ENCODE measurements at regions not wholly inside any gene's neighbourhood (a gene's known extent, or its start where the extent isn't known, plus 50 kb on each side); places are given as distances from the start of the nearest gene placed in this dataset.

DNA sequence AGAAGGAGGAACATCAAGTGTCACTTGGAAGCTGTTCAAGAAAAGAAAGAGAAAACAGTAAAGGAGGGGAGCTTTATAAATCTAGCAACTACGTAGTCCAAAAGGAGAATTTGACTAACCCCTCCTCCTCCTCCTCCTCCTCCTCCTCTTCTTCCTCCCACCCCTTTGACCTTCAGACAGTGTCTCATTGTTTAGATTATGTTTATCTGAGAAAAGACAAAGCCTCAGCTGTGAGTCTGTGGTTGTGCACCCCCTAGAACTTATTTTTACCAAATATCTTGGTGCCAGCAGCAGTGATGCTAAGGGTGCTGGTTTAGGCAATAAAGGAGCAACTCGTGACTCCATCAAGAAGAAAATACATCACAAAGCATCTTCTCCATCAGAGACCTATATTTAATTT is 68.9 kb upstream of the BMP2K start:
- TF ChIP-seq, protein P1, sequence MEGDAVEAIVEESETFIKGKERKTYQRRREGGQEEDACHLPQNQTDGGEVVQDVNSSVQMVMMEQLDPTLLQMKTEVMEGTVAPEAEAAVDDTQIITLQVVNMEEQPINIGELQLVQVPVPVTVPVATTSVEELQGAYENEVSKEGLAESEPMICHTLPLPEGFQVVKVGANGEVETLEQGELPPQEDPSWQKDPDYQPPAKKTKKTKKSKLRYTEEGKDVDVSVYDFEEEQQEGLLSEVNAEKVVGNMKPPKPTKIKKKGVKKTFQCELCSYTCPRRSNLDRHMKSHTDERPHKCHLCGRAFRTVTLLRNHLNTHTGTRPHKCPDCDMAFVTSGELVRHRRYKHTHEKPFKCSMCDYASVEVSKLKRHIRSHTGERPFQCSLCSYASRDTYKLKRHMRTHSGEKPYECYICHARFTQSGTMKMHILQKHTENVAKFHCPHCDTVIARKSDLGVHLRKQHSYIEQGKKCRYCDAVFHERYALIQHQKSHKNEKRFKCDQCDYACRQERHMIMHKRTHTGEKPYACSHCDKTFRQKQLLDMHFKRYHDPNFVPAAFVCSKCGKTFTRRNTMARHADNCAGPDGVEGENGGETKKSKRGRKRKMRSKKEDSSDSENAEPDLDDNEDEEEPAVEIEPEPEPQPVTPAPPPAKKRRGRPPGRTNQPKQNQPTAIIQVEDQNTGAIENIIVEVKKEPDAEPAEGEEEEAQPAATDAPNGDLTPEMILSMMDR (IDR thresholded peaks at IDR 0.05): no peak
- no peak for TF ChIP-seq POLR2A (IDR thresholded peaks at IDR 0.05)

All from esophagus squamous epithelium (tissue), 4 donors.